Activated gamma-delta T cell treated with anti-CD3 and anti-CD28 coated beads, Interleukin-2, amount 50 U/mL, for 16 hours (primary cell): ENCODE measurements at regions not wholly inside any gene's neighbourhood (a gene's known extent, or its start where the extent isn't known, plus 50 kb on each side); places are given as distances from the start of the nearest gene placed in this dataset.

ENCODE experiments used
- DNase-seq: peaks from one replicate; pipeline ENCODE4 v3.0.0-alpha.2; 2020; ENCODE audit warnings: low read depth

DNA sequence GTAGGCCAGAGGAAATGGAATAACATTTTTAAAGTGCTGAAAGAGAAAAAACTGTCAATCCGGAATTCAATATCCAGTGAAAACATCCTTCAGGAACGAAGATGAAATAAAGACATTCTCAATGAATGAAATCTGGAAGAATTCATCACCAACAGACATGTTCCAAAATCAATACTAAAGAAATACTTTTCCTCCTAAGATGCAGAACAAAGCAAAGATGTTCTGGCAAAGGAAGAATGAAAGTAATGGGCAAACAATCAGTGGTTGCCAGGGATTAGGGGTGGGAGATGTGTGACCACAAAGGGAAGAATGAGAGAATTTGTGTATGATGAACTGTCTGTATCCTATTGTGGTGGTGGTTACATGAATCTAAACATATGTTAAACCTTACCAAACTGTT lies 52.8 kb upstream of the EEPD1 start:
- DNase-seq: no peak

DNA sequence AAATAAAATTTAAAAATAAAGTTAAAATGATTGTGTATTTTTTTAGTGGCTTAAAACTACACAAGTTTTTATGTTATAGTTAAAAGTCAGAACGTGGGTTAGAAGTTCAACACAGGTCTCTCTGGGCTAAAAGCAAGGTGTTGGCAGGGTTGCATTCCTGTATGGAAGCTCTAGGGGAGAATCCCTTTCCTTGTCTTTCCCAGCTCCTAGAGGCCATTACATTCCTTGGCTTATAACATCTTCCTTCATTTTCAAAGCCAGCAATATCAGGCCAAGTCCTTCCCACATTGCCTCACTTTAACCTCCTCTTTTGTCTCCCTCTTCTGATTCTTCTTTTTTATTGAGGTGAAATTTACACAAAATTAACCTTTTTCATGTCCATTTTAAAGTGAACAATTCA lies 52.4 kb upstream of the EEPD1 start:
- DNase-seq: no peak
